ENCODE measurements at regions not wholly inside any gene's neighbourhood (a gene's known extent, or its start where the extent isn't known, plus 50 kb on each side); places are given as distances from the start of the nearest gene placed in this dataset.

- H3K4me3 ChIP-seq (ENCODE audit: extremely low read depth in 1 of 4, insufficient read depth in 2 of 4, low read depth in 3 of 4, low read length in 4 of 4), result no peak overlapping the region
- H2AK5ac ChIP-seq (ENCODE audit: low read depth, low read length), result no peak overlapping the region
- no peak overlapping the region for H4K5ac ChIP-seq (ENCODE audit: insufficient read length, low read depth, low read length)
- no peak overlapping the region for H3K9ac ChIP-seq (replicated peaks in 1 of 4; ENCODE audit: extremely low read depth in 1 of 4, low read depth in 3 of 4, low read length in 3 of 4)
- H2BK20ac ChIP-seq (ENCODE audit: low read length), result no peak overlapping the region
- H2BK120ac ChIP-seq (replicated peaks; ENCODE audit: low read depth, low read length), result no peak overlapping the region
- H3K14ac ChIP-seq (ENCODE audit: insufficient read length), result no peak overlapping the region
- no peak overlapping the region for H3K4ac ChIP-seq (replicated peaks; ENCODE audit: insufficient read length, low read depth, low read length)
- H3K79me2 ChIP-seq (ENCODE audit: control insufficient read depth in 1 of 2, insufficient read depth in 2 of 2, low read length in 2 of 2), result no peaks in the 10 kb centered on the region
- CTCF ChIA-PET (ENCODE audit: partially characterized antibody), result interaction anchor here (0.6 to 6.7 kb wide), 3 partner anchors 10 to 266 kb away, joined by 3 to 63 read pairs (median 3); no protein-coding TSS in a partner anchor
- H2BK5ac ChIP-seq (ENCODE audit: low read depth, low read length), result no peak overlapping the region
- no peak overlapping the region for H4K8ac ChIP-seq (ENCODE audit: extremely low read depth, insufficient read depth, low read length)
- H2BK12ac ChIP-seq (ENCODE audit: low read depth, low read length), result no peak overlapping the region
- no peak overlapping the region for H2BK15ac ChIP-seq (ENCODE audit: low read length)
- no peaks in the 10 kb centered on the region for H3K79me1 ChIP-seq (ENCODE audit: low read depth, low read length)
- no peaks in the 10 kb centered on the region; a peak in 1 of 7 replicates for H3K27me3 ChIP-seq (replicated peaks in 1 of 4; ENCODE audit: control insufficient read depth in 3 of 4, extremely low read depth in 1 of 4, insufficient read depth in 3 of 4, low read length in 3 of 4)
- no peak overlapping the region for H3K27ac ChIP-seq (ENCODE audit: low read depth, low read length)
- no peaks in the 10 kb centered on the region for H3K23me2 ChIP-seq (ENCODE audit: low read depth, low read length)
- peaks cover 3 to 10% (median 8%) of the 10 kb centered on the region in 4 experiments; a peak in 5 of 7 replicates for H3K4me1 ChIP-seq (replicated peaks in 1 of 4; ENCODE audit: control insufficient read depth in 3 of 4, insufficient read depth in 4 of 4, low read length in 3 of 4)
- H3K23ac ChIP-seq (ENCODE audit: insufficient read length), result no peak overlapping the region
- no peak for DNase-seq (ENCODE audit: low read depth in 1 of 2, low spot score in 2 of 2)
- TF ChIP-seq JUN (IDR thresholded peaks at IDR 0.05; ENCODE audit: low read depth, low read length), result no peak
- H3K4me2 ChIP-seq (ENCODE audit: insufficient read depth in 1 of 2, low read depth in 2 of 2, low read length in 2 of 2), result no peak overlapping the region
- no peaks in the 10 kb centered on the region for H4K20me1 ChIP-seq (replicated peaks in 1 of 2; ENCODE audit: control insufficient read depth in 1 of 2, insufficient read depth in 2 of 2, low read length in 2 of 2)
- no peak for FAIRE-seq
- WGBS, 2 experiments (ENCODE audit: extremely low coverage in 1 of 2, insufficient coverage in 1 of 2, insufficient read length in 1 of 2, insufficient replicate concordance in 2 of 2, low coverage in 1 of 2, low lambda C conversion rate in 2 of 2, missing lambda C conversion rate in 1 of 2), result 90% methylated on average over 6 of the region's 6 CpGs; no CpG with 5 or more reads in 1 of the 2 experiments
- no peak overlapping the region for H2AFZ ChIP-seq (ENCODE audit: low read length)
- H4K91ac ChIP-seq (replicated peaks; ENCODE audit: insufficient read length, low read length), result no peak overlapping the region
- H3K56ac ChIP-seq (replicated peaks; ENCODE audit: insufficient read length, low read depth, low read length), result no peak overlapping the region
- no peaks in the 10 kb centered on the region for H3K36me3 ChIP-seq (ENCODE audit: control insufficient read depth in 2 of 4, insufficient read depth in 4 of 4, low read length in 3 of 4)
- POLR2A ChIA-PET (ENCODE audit: partially characterized antibody), result interaction anchor here (1.1 kb wide), 1 partner anchor 14 kb away, joined by 3 read pairs; no protein-coding TSS in a partner anchor
- H3K18ac ChIP-seq (ENCODE audit: extremely low read depth, low read length), result no peak overlapping the region
- H3K9me3 ChIP-seq (ENCODE audit: insufficient read depth in 2 of 2, low read depth in 1 of 2, low read length in 1 of 2), result no peaks in the 10 kb centered on the region
These were observed 138.5 kb upstream of the LGALSL start for GRCh38 chr2:64315291-64315960.

Data from H1 (cell line).